ENCODE measurements at regions not wholly inside any gene's neighbourhood (a gene's known extent, or its start where the extent isn't known, plus 50 kb on each side); places are given as distances from the start of the nearest gene placed in this dataset.

DNA sequence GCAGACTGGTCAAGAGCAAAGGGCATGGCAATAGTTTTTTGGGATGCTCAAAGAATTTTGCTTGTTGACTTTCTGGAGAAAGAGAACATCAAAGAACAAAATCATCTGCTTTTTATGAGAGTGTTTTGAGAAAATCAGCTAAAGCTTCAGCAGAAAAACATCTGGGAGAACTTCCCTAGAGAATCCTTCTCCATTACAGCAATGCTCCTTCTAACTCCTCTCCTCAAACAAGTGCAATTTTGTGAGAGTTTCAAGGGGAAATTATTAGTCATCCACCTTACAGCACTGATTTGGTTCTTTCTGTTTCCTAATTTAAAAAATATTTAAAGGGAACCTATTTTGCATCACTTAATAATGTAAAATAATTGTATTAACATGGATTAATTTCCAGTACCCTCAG is 226.9 kb upstream of the NXPH2 start:
- TF ChIP-seq SP1 (IDR thresholded peaks at IDR 0.05) (no peak), CTBP1 (IDR thresholded peaks at IDR 0.05; ENCODE audit: borderline replicate concordance) (no peak), FOXM1 (IDR thresholded peaks at IDR 0.05; ENCODE audit: borderline replicate concordance) (no peak), HDGF (IDR thresholded peaks at IDR 0.05; ENCODE audit: borderline replicate concordance) (no peak), PKNOX1 (IDR thresholded peaks at IDR 0.05) (no peak), L3MBTL2 (conservative IDR thresholded peaks at IDR 0.05) (no peak), BHLHE40 (IDR thresholded peaks at IDR 0.05; ENCODE audit: borderline replicate concordance) (no peak), FOXA1 (IDR thresholded peaks at IDR 0.05) (no peak), NFRKB (IDR thresholded peaks at IDR 0.05) (no peak), SUZ12 (IDR thresholded peaks at IDR 0.05) (no peak), LEF1 (IDR thresholded peaks at IDR 0.05; ENCODE audit: borderline replicate concordance) (no peak), ZNF384 (IDR thresholded peaks at IDR 0.05) (no peak)
